HAP-1 (cell line): ENCODE measurements at regions not wholly inside any gene's neighbourhood (a gene's known extent, or its start where the extent isn't known, plus 50 kb on each side); places are given as distances from the start of the nearest gene placed in this dataset.
"Not testable (repeated sequence)": the region's sequence is repeated elsewhere in the genome, so short reads cannot be mapped to it uniquely, and the experiment has no call there.

ENCODE experiments used
- DNase-seq, 2 experiments: peaks; one replicate each; pipeline ENCODE4 v3.0.0-alpha.2; 2016 to 2020; ENCODE audit warnings: low spot score in 2 of 2
- H3K27me3 ChIP-seq: fragments of 250-450 bp; sonication (Bioruptor Pico); 2 replicates; pipeline ENCODE4 v1.5.1; 2020; ENCODE audit warnings: low read depth, mild to moderate bottlenecking, moderate library complexity
- H3K36me3 ChIP-seq: fragments of 250-450 bp; sonication (Bioruptor Pico); replicated peaks from 2 replicates; pipeline ENCODE4 v1.5.1; 2020; ENCODE audit warnings: mild to moderate bottlenecking
- H3K4me1 ChIP-seq: fragments of 250-450 bp; sonication (Bioruptor Pico); 2 replicates; pipeline ENCODE4 v1.5.1; 2020; ENCODE audit warnings: mild to moderate bottlenecking
- H3K4me3 ChIP-seq: fragments of 250-450 bp; sonication (Bioruptor Pico); 2 replicates; pipeline ENCODE4 v1.5.1; 2020; ENCODE audit warnings: mild to moderate bottlenecking, moderate library complexity
- H3K9me3 ChIP-seq: fragments of 250-450 bp; sonication (Bioruptor Pico); 2 replicates; pipeline ENCODE4 v1.5.1; 2020; ENCODE audit warnings: mild to moderate bottlenecking, moderate library complexity
- in situ Hi-C: fragments of 300-500 bp; cut with MboI; formaldehyde crosslinking; loops from 3 replicates; pipeline ENCODE4 v1.14.3; 2020; ENCODE audit warnings: low sequenced_read_pairs, inconsistent platforms, mixed read lengths

DNA sequence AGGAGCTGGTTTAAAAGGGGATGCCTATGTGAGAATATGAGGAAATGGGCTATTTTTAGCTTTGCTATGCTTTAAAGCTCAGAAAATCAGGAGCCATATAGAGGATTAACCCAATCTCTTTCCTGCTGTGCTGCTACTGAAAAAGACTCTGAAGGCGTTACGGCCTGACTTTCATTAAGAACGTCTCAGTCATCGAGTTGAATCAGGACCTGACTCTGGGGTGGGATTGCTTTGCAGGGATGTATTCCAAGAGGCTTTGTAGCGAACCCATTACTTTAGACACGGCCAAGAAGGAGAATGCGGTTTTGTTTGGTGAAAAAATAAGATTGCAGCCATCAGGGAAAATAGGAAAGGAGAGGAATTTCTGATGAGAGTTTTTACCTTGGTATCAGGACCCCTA, 426.9 kb downstream of the CCSER2 start:
- no peaks in the 10 kb centered on the region for H3K36me3 ChIP-seq
- DNase-seq, result no peak
- H3K9me3 ChIP-seq, result no peaks in the 10 kb centered on the region
- no peak overlapping the region for H3K4me3 ChIP-seq
- peaks cover 2% of the 10 kb centered on the region; the same call in 1 of the 2 replicates for H3K27me3 ChIP-seq
- in situ Hi-C loops, result no loop called here
- H3K4me1 ChIP-seq, result no peaks in the 10 kb centered on the region

DNA sequence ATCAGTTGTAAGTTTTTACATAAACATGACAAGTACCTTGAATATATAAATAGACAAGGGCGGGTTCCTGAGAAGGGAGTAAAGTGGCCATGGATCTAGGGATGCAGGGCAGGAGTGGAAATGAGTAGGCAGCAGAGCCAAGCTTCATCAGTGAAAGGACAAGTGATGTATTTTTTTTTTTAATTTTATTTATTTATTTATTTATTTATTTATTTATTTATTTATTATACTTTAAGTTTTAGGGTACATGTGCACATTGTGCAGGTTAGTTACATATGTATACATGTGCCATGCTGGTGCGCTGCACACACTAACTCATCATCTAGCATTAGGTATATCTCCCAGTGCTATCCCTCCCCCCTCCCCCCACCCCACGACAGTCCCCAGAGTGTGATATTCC, 428.3 kb downstream of the CCSER2 start:
- H3K9me3 ChIP-seq, DNase-seq, H3K4me1 ChIP-seq, in situ Hi-C loops, H3K27me3 ChIP-seq, H3K36me3 ChIP-seq, H3K4me3 ChIP-seq: not testable (repeated sequence)

DNA sequence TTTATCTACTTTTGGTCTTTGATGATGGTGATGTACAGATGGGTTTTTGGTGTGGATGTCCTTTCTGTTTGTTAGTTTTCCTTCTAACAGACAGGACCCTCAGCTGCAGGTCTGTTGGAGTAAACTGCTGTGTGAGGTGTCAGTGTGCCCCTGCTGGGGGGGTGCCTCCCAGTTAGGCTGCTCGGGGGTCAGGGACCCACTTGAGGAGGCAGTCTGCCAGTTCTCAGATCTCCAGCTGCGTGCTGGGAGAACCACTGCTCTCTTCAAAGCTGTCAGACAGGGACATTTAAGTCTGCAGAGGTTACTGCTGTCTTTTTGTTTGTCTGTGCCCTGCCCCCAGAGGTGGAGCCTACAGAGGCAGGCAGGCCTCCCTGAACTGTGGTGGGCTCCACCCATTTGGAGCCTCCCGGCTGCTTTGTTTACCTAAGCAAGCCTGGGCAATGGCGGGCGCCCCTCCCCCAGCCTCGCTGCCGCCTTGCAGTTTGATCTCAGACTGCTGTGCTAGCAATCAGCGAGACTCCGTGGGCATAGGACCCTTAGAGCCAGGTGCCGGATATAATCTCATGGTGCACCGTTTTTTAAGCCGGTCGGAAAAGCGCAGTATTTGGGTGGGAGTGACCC, 433.7 kb downstream of the CCSER2 start:
- H3K4me1 ChIP-seq, H3K4me3 ChIP-seq, H3K27me3 ChIP-seq, in situ Hi-C loops, H3K9me3 ChIP-seq, H3K36me3 ChIP-seq: not testable (repeated sequence)
- peak in 1 of 2 experiments; percentile 66 for DNase-seq

DNA sequence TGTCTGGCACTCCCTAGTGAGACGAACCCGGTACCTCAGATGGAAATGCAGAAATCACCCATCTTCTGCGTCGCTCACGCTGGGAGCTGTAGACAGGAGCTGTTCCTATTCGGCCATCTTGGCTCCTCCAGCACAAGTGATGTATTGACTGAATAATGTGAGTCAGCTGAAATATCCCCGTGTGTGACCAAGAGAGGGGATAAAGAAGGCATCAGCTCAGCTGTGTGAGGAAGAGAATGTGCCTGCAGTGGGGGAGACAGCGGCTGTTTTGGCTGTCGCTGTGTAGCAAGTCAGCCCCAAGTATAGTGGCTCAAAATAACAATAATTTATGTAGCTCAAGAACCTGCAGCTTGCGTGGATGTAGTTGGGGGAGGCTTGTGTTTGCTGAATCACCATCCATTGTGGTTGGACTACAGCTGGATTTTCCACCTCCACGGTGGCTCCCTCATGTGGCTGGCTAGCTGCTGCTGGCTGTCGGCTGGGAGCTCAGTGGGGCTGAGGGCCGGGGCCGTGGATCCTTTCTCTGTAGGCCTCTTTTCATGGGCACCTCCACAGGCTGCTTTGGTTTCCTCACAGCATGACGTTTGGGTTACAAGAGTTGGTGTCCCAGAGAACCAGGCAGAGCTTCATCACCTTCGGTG, 434.5 kb downstream of the CCSER2 start:
- H3K4me1 ChIP-seq, result no peaks in the 10 kb centered on the region
- in situ Hi-C loops, result no loop called here
- no peak for DNase-seq
- no peaks in the 10 kb centered on the region for H3K36me3 ChIP-seq
- H3K27me3 ChIP-seq, result no peaks in the 10 kb centered on the region
- H3K9me3 ChIP-seq, result no peaks in the 10 kb centered on the region
- H3K4me3 ChIP-seq, result no peak overlapping the region

DNA sequence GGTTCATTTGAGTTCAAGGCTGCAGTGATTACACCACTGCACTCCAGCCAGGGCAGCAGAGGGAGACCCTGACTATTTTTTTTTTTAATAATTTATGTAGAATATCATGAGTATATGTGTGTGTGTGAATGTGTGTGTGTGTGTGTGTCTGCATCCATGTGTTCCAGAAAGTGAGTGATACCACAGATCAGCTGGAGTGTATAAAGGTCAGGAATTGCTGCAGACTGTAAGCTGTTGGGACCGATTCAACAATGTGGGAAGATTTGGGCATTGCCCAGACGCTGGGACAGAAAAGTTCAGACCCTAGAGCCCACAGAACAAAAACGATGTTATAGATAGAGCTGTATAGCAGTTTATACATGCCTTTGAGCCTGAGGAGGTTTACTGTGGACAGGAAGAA, 435.6 kb downstream of the CCSER2 start:
- in situ Hi-C loops, result no loop called here
- Histone ChIP-seq H3K36me3 (no peaks in the 10 kb centered on the region), H3K9me3 (no peaks in the 10 kb centered on the region), H3K4me1 (no peaks in the 10 kb centered on the region), H3K27me3 (no peaks in the 10 kb centered on the region), H3K4me3 (no peak overlapping the region)
- DNase-seq, result no peak

DNA sequence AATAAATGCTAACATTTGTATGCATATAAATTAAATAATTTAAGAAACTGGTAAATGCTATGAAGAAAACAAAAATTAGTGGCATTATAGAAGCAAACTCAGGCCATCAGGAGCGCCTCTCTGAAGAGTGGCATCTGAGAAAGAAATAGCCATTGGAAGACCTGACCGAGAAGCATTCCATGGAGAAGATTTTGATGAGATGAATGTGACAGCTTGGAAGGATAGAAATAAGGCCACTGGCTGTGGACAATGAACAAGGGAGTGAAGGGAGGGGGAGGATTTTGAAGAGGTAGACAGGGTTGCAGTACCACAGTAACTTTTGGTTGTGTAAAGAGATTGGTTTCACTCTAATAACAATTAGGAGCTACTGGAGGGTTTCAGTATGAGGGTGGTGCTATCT, 436.7 kb downstream of the CCSER2 start:
- no peak overlapping the region for H3K4me3 ChIP-seq

GRCh38 chr10:84765656-84766055, 437.3 kb downstream of the CCSER2 start:
- no peaks in the 10 kb centered on the region for H3K9me3 ChIP-seq
- no peaks in the 10 kb centered on the region for H3K36me3 ChIP-seq
- no peak overlapping the region for H3K4me3 ChIP-seq
- no peaks in the 10 kb centered on the region for H3K4me1 ChIP-seq
- H3K27me3 ChIP-seq, result no peaks in the 10 kb centered on the region
- DNase-seq, result no peak
- in situ Hi-C loops, result no loop called here

More for the DNA sequence above, 436.7 kb downstream of the CCSER2 start:
- Histone ChIP-seq H3K9me3 (no peaks in the 10 kb centered on the region), H3K4me1 (no peaks in the 10 kb centered on the region), H3K36me3 (no peaks in the 10 kb centered on the region), H3K27me3 (no peaks in the 10 kb centered on the region)
- DNase-seq, result no peak
- in situ Hi-C loops, result no loop called here

DNA sequence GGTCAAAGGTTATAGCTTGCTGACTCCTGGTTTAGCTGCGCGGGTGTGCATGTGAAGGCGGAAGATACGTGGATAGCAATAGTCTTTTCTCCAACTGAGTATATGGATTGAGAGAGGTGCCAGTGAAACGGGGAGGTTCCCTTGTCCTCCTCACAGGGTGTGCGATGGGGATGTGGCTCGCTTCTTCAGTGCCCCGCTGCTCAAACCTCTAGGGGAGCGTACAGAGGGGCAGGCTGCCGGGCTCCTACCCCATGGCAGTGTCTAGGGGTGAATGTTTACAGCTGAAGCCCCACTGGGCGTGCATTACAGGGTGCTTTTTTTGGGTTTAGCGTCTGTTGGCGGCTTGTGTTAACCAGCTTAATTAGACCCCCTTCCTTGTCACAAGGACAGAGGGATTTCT, 438.5 kb downstream of the CCSER2 start:
- Histone ChIP-seq H3K4me1 (no peaks in the 10 kb centered on the region), H3K4me3 (no peak overlapping the region), H3K9me3 (no peaks in the 10 kb centered on the region), H3K36me3 (no peaks in the 10 kb centered on the region), H3K27me3 (no peaks in the 10 kb centered on the region)
- in situ Hi-C loops, result no loop called here
- DNase-seq, result no peak

DNA sequence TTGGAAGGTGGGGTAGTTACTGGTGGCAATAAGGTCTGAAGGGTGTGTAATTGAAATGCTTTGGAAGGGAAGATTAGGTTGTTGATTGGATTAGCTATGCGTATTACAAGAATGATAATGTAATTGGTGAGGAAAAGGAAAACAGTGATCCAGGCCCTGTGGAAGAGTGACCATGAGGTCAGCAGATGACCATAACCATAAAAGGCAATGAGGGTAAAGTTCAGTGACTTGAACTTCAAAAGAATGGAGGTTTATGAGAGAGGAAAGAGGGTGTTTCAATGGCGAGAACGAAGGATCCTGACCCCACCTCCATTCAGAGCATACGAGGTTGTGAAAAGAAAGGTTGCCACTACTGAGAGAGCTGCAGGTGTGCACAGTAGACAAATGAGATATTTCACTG, 439.7 kb downstream of the CCSER2 start:
- no peak overlapping the region for H3K4me3 ChIP-seq
- no peaks in the 10 kb centered on the region for H3K27me3 ChIP-seq
- no peak for DNase-seq
- H3K9me3 ChIP-seq, result no peaks in the 10 kb centered on the region
- H3K4me1 ChIP-seq, result no peaks in the 10 kb centered on the region
- in situ Hi-C loops, result no loop called here
- no peaks in the 10 kb centered on the region for H3K36me3 ChIP-seq

- no peaks in the 10 kb centered on the region for H3K36me3 ChIP-seq
- no peaks in the 10 kb centered on the region for H3K27me3 ChIP-seq
- H3K4me3 ChIP-seq, result no peak overlapping the region
- no peak for DNase-seq
- in situ Hi-C loops, result no loop called here
- no peaks in the 10 kb centered on the region for H3K4me1 ChIP-seq
- no peaks in the 10 kb centered on the region for H3K9me3 ChIP-seq
These were observed 442.4 kb downstream of the CCSER2 start for GRCh38 chr10:84770824-84771223.

DNA sequence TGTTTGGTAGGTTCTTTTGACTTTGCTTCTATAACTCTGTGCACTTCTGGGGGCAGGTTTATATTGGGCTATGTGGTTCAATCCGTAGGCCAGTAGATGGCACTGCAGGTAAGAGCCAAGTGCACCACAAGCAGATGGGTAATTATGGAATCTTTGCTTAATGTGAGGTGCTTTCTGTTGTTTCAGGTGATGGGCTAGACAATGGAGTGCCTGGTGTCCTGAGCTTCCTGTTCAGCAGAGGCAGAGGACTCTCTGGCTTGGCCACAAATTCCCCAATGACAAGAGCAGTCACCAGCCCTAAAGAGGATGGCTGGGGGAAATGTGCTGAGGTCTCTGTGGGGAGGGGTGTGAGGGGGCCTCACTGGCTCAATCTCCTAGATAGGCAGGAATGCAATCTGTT, 455.0 kb downstream of the CCSER2 start:
- in situ Hi-C loops, result no loop called here
- peak; percentile 7 to 29 for DNase-seq
- H3K9me3 ChIP-seq, result no peaks in the 10 kb centered on the region
- no peak overlapping the region for H3K4me3 ChIP-seq
- no peaks in the 10 kb centered on the region for H3K36me3 ChIP-seq
- no peaks in the 10 kb centered on the region for H3K27me3 ChIP-seq
- H3K4me1 ChIP-seq, result no peaks in the 10 kb centered on the region

DNA sequence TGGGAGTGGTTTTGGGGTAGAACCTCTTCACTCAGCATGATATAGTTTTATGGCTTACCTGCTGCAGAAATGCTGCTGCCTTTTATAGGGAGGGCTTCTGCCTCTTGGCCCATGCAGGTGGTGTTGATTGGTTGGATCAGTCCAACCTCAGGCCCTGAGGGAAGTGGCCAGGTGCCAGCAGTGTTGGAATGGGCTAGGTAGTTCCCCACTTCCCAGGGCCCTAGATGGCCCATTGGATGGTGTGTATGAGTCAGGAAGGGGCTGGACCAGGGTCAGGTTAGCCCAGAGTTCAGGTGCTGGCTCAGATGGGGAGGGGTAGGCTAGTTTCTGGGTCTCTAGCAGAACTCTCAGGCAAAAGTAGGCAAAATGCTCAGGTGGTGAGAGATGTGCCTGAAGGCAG, 455.5 kb downstream of the CCSER2 start:
- Histone ChIP-seq H3K4me1 (no peaks in the 10 kb centered on the region), H3K27me3 (no peaks in the 10 kb centered on the region), H3K4me3 (no peak overlapping the region), H3K9me3 (no peaks in the 10 kb centered on the region), H3K36me3 (no peaks in the 10 kb centered on the region)
- DNase-seq, result no peak
- in situ Hi-C loops, result no loop called here

DNA sequence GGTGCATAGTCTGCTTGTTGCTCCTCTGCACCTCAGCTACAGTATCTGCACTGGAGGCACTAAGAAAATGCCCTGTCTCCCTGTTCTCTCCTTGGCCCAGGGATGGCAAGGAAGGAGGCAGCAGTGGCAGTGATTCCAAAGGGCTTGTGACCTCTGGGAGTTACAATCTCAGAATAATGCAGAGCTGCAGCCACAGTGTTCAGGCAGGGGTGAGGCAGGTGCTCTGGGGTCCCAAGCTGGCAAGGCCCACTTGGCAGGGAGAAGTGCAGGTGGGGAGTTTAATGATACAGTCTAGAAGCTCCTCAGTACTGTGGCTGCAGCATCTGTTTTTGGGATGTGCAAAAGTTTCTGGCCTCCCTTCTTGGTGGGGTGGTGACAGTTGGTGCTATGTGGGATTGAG, 456.4 kb downstream of the CCSER2 start:
- in situ Hi-C loops, result no loop called here
- no peaks in the 10 kb centered on the region for H3K36me3 ChIP-seq
- H3K9me3 ChIP-seq, result no peaks in the 10 kb centered on the region
- H3K27me3 ChIP-seq, result no peaks in the 10 kb centered on the region
- H3K4me3 ChIP-seq, result no peak overlapping the region
- no peak for DNase-seq
- H3K4me1 ChIP-seq, result no peaks in the 10 kb centered on the region

DNA sequence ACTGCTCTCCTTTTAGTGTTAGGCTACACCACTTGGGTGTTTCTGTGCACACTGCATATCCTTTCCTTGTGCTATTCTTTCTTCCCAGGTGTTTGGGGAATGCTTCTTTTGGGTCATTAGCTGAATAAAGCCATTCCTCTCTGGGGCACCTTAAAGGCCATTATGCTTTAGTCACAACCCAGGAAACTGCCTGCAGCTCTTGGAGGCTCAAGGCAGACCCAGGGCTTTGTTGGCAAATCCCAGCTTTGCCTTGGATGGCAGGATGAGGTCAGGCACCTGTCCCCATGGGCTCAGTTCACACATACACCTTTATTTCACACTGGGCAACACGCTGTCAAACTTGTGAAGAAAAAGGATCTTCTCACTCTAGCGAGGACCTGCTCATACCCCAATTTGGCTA, 460.6 kb downstream of the CCSER2 start:
- DNase-seq, result no peak
- in situ Hi-C loops, result no loop called here
- H3K4me1 ChIP-seq, result no peaks in the 10 kb centered on the region
- H3K27me3 ChIP-seq, result no peaks in the 10 kb centered on the region
- no peaks in the 10 kb centered on the region for H3K9me3 ChIP-seq
- H3K36me3 ChIP-seq, result no peaks in the 10 kb centered on the region
- no peak overlapping the region for H3K4me3 ChIP-seq

- in situ Hi-C loops, result no loop called here
These were observed 469.9 kb downstream of the CCSER2 start for GRCh38 chr10:84798312-84798711.

More at GRCh38 chr10:84798312-84798711, 469.9 kb downstream of the CCSER2 start:
- H3K36me3 ChIP-seq, result no peaks in the 10 kb centered on the region
- no peaks in the 10 kb centered on the region for H3K27me3 ChIP-seq
- no peak overlapping the region for H3K4me3 ChIP-seq
- DNase-seq, result no peak
- no peaks in the 10 kb centered on the region for H3K9me3 ChIP-seq
- H3K4me1 ChIP-seq, result no peaks in the 10 kb centered on the region
